Panc1 (cell line): ENCODE measurements at regions not wholly inside any gene's neighbourhood (a gene's known extent, or its start where the extent isn't known, plus 50 kb on each side); places are given as distances from the start of the nearest gene placed in this dataset.

Experiments
- ATAC-seq: fragments of 200-7000 bp; cut with Tn5 transposase; 2 replicates; pipeline ENCODE4 v1.9.1; 2020; ENCODE audit warnings: mild to moderate bottlenecking, moderate library complexity
- BruUV-seq: library from RNA; stranded (reverse); fragments of 400-500 nt; replicated peaks from 2 replicates; lab custom pipeline; 2021; lab: Mats Ljungman, UMichigan
- CTCF ChIA-PET: fragments of 300-600 bp; sonication (Branson Sonifier 250); formaldehyde crosslinking; loops from one replicate; lab custom pipeline; 2022; ENCODE audit warnings: antibody characterized with exemption; lab: Charles Lee
- POLR2A ChIA-PET: fragments of 300-600 bp; sonication (Branson Sonifier 250); formaldehyde crosslinking; loops from one replicate; lab custom pipeline; 2022; ENCODE audit warnings: antibody characterized with exemption; lab: Charles Lee
- DNase-seq: peaks from one replicate; pipeline ENCODE4 v3.0.0-alpha.2; 2010; ENCODE audit warnings: low read depth, low spot score
- H3K27ac ChIP-seq: 2 replicates; pipeline ENCODE4 v1.5.1; 2011; ENCODE audit warnings: mild to moderate bottlenecking, low read length, inconsistent platforms
- H3K27me3 ChIP-seq: fragments of 200-500 bp; sonication (Bioruptor generic); 2 replicates; pipeline ENCODE4 v1.6.0; 2014; ENCODE audit warnings: low read length, inconsistent platforms; ENCODE audit not compliant: control insufficient read depth, insufficient read depth
- H3K36me3 ChIP-seq: fragments of 200-500 bp; sonication (Bioruptor generic); 2 replicates; pipeline ENCODE4 v1.5.1; 2014; ENCODE audit warnings: inconsistent platforms, mild to moderate bottlenecking, low read length, moderate library complexity; ENCODE audit not compliant: control insufficient read depth, insufficient read depth
- H3K4me1 ChIP-seq: 2 replicates; pipeline ENCODE4 v1.5.1; 2011; ENCODE audit warnings: inconsistent platforms, mild to moderate bottlenecking, low read length, moderate library complexity; ENCODE audit not compliant: control insufficient read depth, insufficient read depth
- H3K4me3 ChIP-seq, 2 experiments: 2 replicates each; pipeline ENCODE4 v1.5.1; 2011 to 2012; ENCODE audit warnings: low read depth in 2 of 2, low read length in 2 of 2, mild to moderate bottlenecking in 2 of 2, inconsistent platforms in 1 of 2, moderate library complexity in 1 of 2
- H3K9me3 ChIP-seq: fragments of 200-500 bp; sonication (Bioruptor generic); 2 replicates; pipeline ENCODE4 v1.5.1; 2014; ENCODE audit warnings: low read depth, mild to moderate bottlenecking, inconsistent platforms, low read length, moderate library complexity; ENCODE audit not compliant: control insufficient read depth, insufficient read depth
- POLR2AphosphoS5 ChIP-seq: IDR thresholded peaks from 2 replicates; pipeline ENCODE4 v1.6.1; 2012; ENCODE audit warnings: mild to moderate bottlenecking, low read depth, low read length, moderate library complexity
- SIN3A ChIP-seq: IDR thresholded peaks from 2 replicates; pipeline ENCODE4 v1.6.1; 2012; ENCODE audit warnings: low read depth, mild to moderate bottlenecking, low read length, moderate library complexity, borderline replicate concordance; ENCODE audit not compliant: insufficient read depth
- TCF7L2 ChIP-seq: IDR thresholded peaks from 2 replicates; pipeline ENCODE4 v1.6.1; 2011; ENCODE audit warnings: mild to moderate bottlenecking, low read depth, low read length, inconsistent platforms
- in situ Hi-C: cut with HindIII; loops from 2 replicates; pipeline ENCODE4 v1.10.0; 2016; ENCODE audit warnings: low sequenced_read_pairs, low pct_unique_long_range_greater_than_20kb
- intact Hi-C: fragments of 100-400 bp; cut with micrococcal nuclease; formaldehyde crosslinking; loops from one replicate; pipeline ENCODE4 v1.10.0; 2022; ENCODE audit not compliant: unreplicated experiment
- TF ChIP-seq, protein P1 (sequence below), 2 experiments: IDR thresholded peaks; 2 replicates each; pipeline ENCODE4 v1.6.1; 2011 to 2012; ENCODE audit warnings: low read depth in 2 of 2, control low read depth in 1 of 2, low read length in 1 of 2, mild to moderate bottlenecking in 1 of 2, moderate library complexity in 1 of 2; ENCODE audit not compliant: insufficient read depth in 1 of 2
- TF ChIP-seq, protein P2 (sequence below): fragments of 450-650 bp; IDR thresholded peaks from 2 replicates; pipeline ENCODE4 v1.5.1; 2017; ENCODE audit warnings: mild to moderate bottlenecking

DNA sequence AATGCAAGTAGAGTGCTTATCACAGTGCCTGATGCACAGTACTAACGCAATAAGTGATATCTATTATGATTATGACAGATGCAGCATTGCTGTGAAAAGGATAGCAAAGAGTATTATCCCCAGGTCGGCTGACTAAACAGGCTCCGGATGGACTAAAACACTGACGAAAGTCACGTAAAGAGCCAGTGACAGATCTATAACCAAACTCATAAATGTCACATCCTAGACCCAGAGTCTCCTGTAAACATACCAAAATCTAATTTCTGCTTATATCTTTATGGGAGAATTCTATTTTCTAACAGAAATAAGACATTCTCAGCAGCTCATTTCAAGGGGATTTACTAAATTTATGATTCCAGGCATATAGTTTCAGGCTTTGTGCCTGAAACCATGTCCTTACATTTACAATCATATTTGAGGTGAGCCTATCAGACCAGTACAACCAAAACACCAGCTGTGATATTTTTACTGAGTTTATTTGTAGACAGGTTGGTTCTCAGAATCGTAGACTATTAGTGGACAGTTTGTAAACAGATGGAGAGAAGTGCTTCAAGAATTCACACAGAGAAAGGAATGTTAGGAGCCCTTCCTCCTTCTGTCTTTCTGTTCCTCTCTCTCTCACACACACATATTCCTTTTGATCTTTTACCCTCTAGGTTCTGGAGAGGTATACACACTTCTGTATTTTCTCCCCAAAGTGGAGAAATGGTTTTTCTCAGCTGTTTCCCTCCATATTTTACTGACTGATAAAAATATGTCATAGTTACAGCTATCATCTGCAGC is 52.4 kb upstream of the WDR26 start:
- Histone ChIP-seq H3K4me1 (0 out of 2 replicates have a peak, but pooled peaks cover under 1% of the 10 kb centered on the region), H3K9me3 (no peaks in the 10 kb centered on the region), H3K36me3 (no peaks in the 10 kb centered on the region), H3K4me3 (no peak overlapping the region), H3K27ac (no peak overlapping the region), H3K27me3 (no peaks in the 10 kb centered on the region)
- intact Hi-C loops (no loop called here), in situ Hi-C loops (no loop called here)
- DNase-seq (no peak), ATAC-seq (no peak)
- POLR2A ChIA-PET: no interaction called here
- no TSS peak for BruUV-seq
- CTCF ChIA-PET: interaction anchor here (0.9 kb wide), 1 partner anchor 118 kb away, joined by 3 read pairs; no protein-coding TSS in a partner anchor
- TF ChIP-seq, protein P1, sequence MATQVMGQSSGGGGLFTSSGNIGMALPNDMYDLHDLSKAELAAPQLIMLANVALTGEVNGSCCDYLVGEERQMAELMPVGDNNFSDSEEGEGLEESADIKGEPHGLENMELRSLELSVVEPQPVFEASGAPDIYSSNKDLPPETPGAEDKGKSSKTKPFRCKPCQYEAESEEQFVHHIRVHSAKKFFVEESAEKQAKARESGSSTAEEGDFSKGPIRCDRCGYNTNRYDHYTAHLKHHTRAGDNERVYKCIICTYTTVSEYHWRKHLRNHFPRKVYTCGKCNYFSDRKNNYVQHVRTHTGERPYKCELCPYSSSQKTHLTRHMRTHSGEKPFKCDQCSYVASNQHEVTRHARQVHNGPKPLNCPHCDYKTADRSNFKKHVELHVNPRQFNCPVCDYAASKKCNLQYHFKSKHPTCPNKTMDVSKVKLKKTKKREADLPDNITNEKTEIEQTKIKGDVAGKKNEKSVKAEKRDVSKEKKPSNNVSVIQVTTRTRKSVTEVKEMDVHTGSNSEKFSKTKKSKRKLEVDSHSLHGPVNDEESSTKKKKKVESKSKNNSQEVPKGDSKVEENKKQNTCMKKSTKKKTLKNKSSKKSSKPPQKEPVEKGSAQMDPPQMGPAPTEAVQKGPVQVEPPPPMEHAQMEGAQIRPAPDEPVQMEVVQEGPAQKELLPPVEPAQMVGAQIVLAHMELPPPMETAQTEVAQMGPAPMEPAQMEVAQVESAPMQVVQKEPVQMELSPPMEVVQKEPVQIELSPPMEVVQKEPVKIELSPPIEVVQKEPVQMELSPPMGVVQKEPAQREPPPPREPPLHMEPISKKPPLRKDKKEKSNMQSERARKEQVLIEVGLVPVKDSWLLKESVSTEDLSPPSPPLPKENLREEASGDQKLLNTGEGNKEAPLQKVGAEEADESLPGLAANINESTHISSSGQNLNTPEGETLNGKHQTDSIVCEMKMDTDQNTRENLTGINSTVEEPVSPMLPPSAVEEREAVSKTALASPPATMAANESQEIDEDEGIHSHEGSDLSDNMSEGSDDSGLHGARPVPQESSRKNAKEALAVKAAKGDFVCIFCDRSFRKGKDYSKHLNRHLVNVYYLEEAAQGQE (IDR thresholded peaks at IDR 0.05; ENCODE audit: insufficient read depth in 1 of 2, low read depth in 2 of 2, low read length in 1 of 2): no peak
- TF ChIP-seq SIN3A (no peak), TCF7L2 (no peak), POLR2AphosphoS5 (no peak)
- TF ChIP-seq, protein P2, sequence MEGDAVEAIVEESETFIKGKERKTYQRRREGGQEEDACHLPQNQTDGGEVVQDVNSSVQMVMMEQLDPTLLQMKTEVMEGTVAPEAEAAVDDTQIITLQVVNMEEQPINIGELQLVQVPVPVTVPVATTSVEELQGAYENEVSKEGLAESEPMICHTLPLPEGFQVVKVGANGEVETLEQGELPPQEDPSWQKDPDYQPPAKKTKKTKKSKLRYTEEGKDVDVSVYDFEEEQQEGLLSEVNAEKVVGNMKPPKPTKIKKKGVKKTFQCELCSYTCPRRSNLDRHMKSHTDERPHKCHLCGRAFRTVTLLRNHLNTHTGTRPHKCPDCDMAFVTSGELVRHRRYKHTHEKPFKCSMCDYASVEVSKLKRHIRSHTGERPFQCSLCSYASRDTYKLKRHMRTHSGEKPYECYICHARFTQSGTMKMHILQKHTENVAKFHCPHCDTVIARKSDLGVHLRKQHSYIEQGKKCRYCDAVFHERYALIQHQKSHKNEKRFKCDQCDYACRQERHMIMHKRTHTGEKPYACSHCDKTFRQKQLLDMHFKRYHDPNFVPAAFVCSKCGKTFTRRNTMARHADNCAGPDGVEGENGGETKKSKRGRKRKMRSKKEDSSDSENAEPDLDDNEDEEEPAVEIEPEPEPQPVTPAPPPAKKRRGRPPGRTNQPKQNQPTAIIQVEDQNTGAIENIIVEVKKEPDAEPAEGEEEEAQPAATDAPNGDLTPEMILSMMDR: no peak

DNA sequence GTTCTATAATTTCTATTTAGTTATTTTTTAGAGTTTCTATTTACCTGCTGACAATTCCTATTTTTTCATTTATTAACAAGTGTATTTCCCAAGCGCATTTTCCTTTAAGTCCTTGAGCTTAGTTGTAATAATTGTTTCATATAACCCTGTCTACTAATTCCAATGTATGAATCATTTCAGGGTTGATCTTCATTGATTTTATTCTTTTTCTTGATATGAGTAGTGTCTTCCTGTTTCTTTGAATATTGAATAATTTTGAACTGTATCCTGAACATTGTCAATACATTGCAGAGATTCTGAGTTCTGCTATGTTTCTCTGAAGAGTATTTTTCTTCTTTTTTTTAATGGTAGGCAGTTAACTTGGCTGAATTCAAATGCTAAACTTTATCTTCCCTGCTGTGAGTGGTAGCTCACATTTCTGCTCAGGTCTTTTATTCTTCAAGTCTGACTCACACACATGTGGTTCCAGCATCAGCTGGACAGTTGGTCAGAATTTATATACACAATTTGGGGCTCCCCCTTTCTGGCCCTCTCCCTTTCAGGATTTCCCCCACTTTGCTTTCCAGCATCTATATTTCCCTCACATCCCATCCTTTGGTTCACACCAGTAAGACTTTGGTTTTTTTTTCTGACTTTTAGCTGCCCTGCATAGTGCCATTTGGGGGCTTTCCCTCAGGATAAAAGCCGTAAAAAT is 54.4 kb upstream of the WDR26 start:
- no TSS peak for BruUV-seq
- TF ChIP-seq TCF7L2: no peak
- TF ChIP-seq SIN3A: no peak
- TF ChIP-seq, protein P1 (IDR thresholded peaks at IDR 0.05; ENCODE audit: insufficient read depth in 1 of 2, low read depth in 2 of 2, low read length in 1 of 2): no peak
- TF ChIP-seq, protein P2: no peak
- no peak for TF ChIP-seq POLR2AphosphoS5
- no peaks in the 10 kb centered on the region for H3K36me3 ChIP-seq
- H3K27me3 ChIP-seq: no peaks in the 10 kb centered on the region
- 0 out of 2 replicates have a peak, but pooled peaks cover 8% of the 10 kb centered on the region for H3K4me1 ChIP-seq
- ChIA-PET CTCF (interaction anchor here (0.5 to 0.6 kb wide), 2 partner anchors 22 to 32 kb away, joined by 3 read pairs; no protein-coding TSS in a partner anchor), POLR2A (interaction anchor here (0.6 kb wide), 1 partner anchor 114 kb away, joined by 3 read pairs; no protein-coding TSS in a partner anchor)
- intact Hi-C loops: no loop called here
- no peak for ATAC-seq
- no peak overlapping the region for H3K4me3 ChIP-seq
- DNase-seq: no peak
- no peak overlapping the region for H3K27ac ChIP-seq
- no peaks in the 10 kb centered on the region for H3K9me3 ChIP-seq
- in situ Hi-C loops: no loop called here
